AG04449 (cell line): ENCODE measurements at regions not wholly inside any gene's neighbourhood (a gene's known extent, or its start where the extent isn't known, plus 50 kb on each side); places are given as distances from the start of the nearest gene placed in this dataset.

Experiments
- CTCF ChIA-PET: fragments of 350-600 bp; formaldehyde crosslinking; extraction: SDS; loops from one replicate; lab custom pipeline; 2021; ENCODE audit warnings: antibody characterized with exemption; lab: Yijun Ruan, JAX
- POLR2A ChIA-PET: fragments of 400-600, 350-600 bp; formaldehyde crosslinking; extraction: SDS; loops from one replicate; lab custom pipeline; 2020; ENCODE audit warnings: antibody characterized with exemption, inconsistent platforms; lab: Yijun Ruan, JAX
- DNase-seq: peaks from one replicate; pipeline ENCODE4 v3.0.0-alpha.2; 2010; ENCODE audit warnings: low read depth, low spot score
- H3K4me3 ChIP-seq: 2 replicates; pipeline ENCODE4 v1.5.1; 2011; ENCODE audit warnings: low read depth, mild to moderate bottlenecking, control low read depth, low read length
- TF ChIP-seq, protein P1 (sequence below): IDR thresholded peaks from one replicate; pipeline ENCODE4 v1.5.1; 2011; ENCODE audit warnings: mild to moderate bottlenecking, moderate library complexity, low read length, control low read depth, inconsistent platforms; ENCODE audit not compliant: insufficient read depth; ENCODE audit errors: missing control alignments

DNA sequence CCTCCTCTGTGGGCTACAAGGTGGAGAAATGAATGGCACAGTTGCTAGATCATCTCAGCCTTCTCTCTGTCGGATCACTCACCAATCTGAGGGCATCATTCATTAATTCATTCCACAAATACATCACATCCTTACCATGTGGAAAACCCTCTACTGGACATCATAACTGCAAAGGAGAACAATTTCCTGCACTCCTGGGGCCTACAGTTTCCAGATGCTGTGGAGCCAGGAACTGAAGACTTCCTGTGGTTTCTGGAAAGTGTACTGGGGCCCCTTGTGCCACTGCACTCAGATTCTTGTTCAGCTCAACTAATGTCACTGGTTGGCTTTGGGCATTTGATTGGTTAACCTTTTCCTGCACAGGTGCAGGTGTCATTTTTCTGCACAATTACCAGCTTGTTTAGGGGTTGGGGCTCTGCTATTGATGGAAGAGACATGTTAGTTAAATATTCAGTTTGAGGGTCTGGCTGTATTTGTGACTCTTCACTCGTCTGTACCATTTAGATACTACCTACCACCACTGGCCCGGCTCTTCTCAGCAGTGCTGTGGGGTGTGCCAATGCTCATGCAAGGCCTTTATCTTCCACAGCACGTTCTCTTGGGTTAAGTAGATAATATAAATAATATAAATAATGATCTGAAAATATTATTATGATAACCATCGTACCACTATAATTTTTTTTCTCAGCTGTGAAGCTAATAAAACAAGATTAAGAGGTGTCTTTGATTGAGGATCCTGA lies 427.3 kb downstream of the TSN start:
- no peak overlapping the region for H3K4me3 ChIP-seq
- ChIA-PET POLR2A (no interaction called here), CTCF (no interaction called here)
- TF ChIP-seq, protein P1, sequence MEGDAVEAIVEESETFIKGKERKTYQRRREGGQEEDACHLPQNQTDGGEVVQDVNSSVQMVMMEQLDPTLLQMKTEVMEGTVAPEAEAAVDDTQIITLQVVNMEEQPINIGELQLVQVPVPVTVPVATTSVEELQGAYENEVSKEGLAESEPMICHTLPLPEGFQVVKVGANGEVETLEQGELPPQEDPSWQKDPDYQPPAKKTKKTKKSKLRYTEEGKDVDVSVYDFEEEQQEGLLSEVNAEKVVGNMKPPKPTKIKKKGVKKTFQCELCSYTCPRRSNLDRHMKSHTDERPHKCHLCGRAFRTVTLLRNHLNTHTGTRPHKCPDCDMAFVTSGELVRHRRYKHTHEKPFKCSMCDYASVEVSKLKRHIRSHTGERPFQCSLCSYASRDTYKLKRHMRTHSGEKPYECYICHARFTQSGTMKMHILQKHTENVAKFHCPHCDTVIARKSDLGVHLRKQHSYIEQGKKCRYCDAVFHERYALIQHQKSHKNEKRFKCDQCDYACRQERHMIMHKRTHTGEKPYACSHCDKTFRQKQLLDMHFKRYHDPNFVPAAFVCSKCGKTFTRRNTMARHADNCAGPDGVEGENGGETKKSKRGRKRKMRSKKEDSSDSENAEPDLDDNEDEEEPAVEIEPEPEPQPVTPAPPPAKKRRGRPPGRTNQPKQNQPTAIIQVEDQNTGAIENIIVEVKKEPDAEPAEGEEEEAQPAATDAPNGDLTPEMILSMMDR, result no peak
- no peak for DNase-seq

DNA sequence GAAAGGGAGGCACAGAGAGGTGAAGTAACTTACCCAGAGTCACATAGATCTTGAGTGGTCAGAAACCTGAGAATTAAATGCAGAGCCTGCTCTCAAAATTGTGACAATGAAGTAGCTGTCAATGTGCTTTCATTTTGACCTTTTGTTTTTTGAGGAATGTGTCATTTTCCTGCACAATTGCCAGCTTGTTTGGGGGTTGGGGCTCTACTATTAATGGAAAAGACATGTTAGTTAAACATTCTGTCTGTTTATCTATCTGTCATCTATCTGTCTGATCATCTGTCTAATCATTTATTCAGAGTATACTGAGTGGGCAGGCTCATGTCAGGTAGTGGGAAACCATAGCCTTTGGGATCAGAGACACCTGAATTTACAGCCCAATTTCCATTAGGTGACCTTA lies 428.4 kb downstream of the TSN start:
- CTCF ChIA-PET, result no interaction called here
- no peak overlapping the region for H3K4me3 ChIP-seq
- no peak for DNase-seq
- TF ChIP-seq, protein P1, result no peak
- POLR2A ChIA-PET, result no interaction called here

DNA sequence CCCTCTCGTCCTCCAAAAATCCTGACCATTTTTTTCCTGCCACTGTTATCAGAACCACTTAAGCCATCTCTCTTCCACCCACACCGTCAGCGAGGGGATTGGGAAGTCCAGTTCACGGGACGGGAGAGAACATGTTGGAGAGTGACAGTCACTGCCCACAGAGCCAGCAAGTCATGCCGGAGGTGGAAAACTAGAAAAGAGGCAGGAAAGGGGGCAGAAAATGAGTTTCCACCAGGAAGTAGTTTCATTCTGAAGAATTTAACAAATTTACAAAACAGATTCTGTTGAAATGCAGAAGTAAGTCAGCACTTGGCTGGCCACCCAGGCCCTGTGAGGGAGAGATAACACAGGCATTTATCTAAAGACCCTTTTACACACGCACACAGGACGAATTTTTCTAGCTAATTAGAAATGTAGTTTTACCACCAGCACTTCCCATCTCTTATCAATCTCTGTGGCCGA lies 431.3 kb downstream of the TSN start:
- no peak overlapping the region for H3K4me3 ChIP-seq
- no peak for DNase-seq
- ChIA-PET CTCF (no interaction called here), POLR2A (no interaction called here)
- TF ChIP-seq, protein P1, result no peak

DNA sequence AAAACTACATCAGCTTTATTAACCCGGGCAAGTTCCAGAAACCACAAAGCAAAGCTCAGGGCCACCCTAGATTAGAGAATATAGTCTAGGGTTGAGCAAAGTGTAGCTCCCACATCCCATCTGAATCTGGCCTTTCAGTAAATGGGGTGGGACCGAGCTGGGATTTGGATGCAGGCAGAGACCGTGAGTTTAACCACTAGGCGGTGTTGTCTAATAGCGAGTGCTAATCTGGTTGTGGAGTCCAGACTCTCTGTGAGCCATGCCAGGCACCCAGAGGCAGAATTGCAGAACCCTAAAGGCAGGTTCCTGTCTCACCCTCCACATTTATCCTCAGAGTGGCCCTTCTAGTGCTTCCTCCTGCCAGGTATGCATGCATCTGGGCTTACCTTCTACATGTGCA lies 435.9 kb downstream of the TSN start:
- ChIA-PET POLR2A (no interaction called here), CTCF (no interaction called here)
- no peak for DNase-seq
- TF ChIP-seq, protein P1, result no peak
- H3K4me3 ChIP-seq, result no peak overlapping the region

DNA sequence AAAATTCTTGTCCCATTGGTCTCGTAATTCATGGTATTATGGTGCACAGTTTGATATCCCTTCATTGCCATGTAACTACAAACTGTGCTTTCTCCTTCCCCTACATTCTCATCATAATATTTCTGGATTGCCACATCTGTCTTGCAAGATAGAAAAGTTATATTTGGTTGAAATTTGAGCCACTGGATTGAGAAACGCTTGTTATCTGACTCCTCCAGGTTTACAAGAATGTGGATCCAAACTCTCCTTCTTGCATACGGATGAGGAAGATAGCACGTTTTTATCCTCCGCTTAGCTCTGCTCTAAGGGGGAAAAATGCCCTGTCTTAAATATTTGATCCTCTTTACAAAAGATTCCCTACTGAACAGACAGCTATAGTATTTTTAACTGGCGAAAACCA lies 438.2 kb downstream of the TSN start:
- DNase-seq, result no peak
- no peak overlapping the region for H3K4me3 ChIP-seq
- ChIA-PET CTCF (no interaction called here), POLR2A (no interaction called here)
- TF ChIP-seq, protein P1, result no peak

DNA sequence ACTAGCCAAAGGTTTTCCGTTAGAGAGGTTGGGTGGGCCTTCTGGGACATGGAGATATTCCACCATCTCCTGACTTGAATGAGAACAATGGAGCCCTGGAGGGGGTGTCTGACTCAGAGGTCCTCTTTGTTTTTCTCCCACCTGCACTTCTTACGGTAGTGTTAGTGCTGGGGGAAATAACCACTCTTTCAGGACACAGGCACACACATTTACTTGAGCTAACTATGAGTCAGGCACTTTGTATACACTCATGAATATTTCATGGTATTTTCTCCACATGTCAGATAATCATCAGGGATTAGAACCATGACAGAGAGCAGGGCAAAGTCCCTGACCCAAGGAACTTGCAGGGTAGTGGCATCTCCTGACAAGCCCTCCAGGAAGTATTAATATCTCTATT lies 439.1 kb downstream of the TSN start:
- no peak for DNase-seq
- no peak overlapping the region for H3K4me3 ChIP-seq
- ChIA-PET CTCF (no interaction called here), POLR2A (no interaction called here)
- TF ChIP-seq, protein P1, result no peak
